GM12874 (cell line): ENCODE measurements at regions not wholly inside any gene's neighbourhood (a gene's known extent, or its start where the extent isn't known, plus 50 kb on each side); places are given as distances from the start of the nearest gene placed in this dataset.

Experiments
- CTCF ChIP-seq: IDR thresholded peaks from 2 replicates; pipeline ENCODE4 v1.5.1; 2011; ENCODE audit warnings: low read depth, mild to moderate bottlenecking, control low read depth, low read length, moderate library complexity; ENCODE audit not compliant: insufficient read depth

GRCh38 chr1:118504867-118505266 is 319.8 kb upstream of the SPAG17 start:
- no peak for TF ChIP-seq CTCF

GRCh38 chr1:118504221-118504644 is 319.2 kb upstream of the SPAG17 start:
- TF ChIP-seq CTCF, result no peak

GRCh38 chr1:118503752-118504151 is 318.7 kb upstream of the SPAG17 start:
- TF ChIP-seq CTCF, result no peak

- no peak for TF ChIP-seq CTCF
Observed at GRCh38 chr1:118494998-118495397, 310.0 kb upstream of the SPAG17 start.

GRCh38 chr1:118488787-118489186 is 303.8 kb upstream of the SPAG17 start:
- TF ChIP-seq CTCF, result no peak

- no peak for TF ChIP-seq CTCF
Observed at GRCh38 chr1:118487932-118488331, 302.9 kb upstream of the SPAG17 start.

GRCh38 chr1:118487091-118487490 is 302.1 kb upstream of the SPAG17 start:
- TF ChIP-seq CTCF, result no peak

- no peak for TF ChIP-seq CTCF
Observed at GRCh38 chr1:118486199-118486598, 301.2 kb upstream of the SPAG17 start.
